Pancreas (tissue), 10 donors: ENCODE measurements at regions not wholly inside any gene's neighbourhood (a gene's known extent, or its start where the extent isn't known, plus 50 kb on each side); places are given as distances from the start of the nearest gene placed in this dataset.

Experiments
- ATAC-seq, 4 donors: fragments of 200-7000 bp; cut with Tn5 transposase; one replicate each; pipeline versions ENCODE4 v1.8.0 to v1.9.1; 2020; ENCODE audit warnings: mild to moderate bottlenecking in 4 of 4, moderate library complexity in 4 of 4
- DNase-seq, 6 donors: peaks; one replicate each; pipeline ENCODE4 v3.0.0-alpha.2; 2020
- FAIRE-seq: peaks from 2 replicates; lab custom pipeline; 2012; peaks lifted over from hg19 to GRCh38; lab: Jason Lieb, UNC
- H3K27ac ChIP-seq, 4 donors: fragments of 200-600 bp; sonication (generic); 1 replicate in 3 of 4; 2 replicates in 1 of 4; pipeline versions ENCODE4 v1.5.0 to v1.8.0; 2020
- H3K27me3 ChIP-seq, 4 donors: fragments of 200-600 bp; one replicate each; pipeline ENCODE4 v1.8.0; 2021
- H3K36me3 ChIP-seq, 3 donors: fragments of 200-600 bp; sonication (generic) in 1 of 3; one replicate each; pipeline versions ENCODE4 v1.5.0 to v1.8.0; 2020 to 2021
- H3K4me1 ChIP-seq, 3 donors: fragments of 200-600 bp; one replicate each; pipeline ENCODE4 v1.8.0; 2021
- H3K4me3 ChIP-seq, 4 donors: fragments of 200-600 bp; sonication (generic) in 2 of 4; one replicate each; pipeline versions ENCODE4 v1.5.0 to v1.8.0; 2020 to 2021
- H3K9me3 ChIP-seq, 4 donors: fragments of 200-600 bp; one replicate each; pipeline ENCODE4 v1.8.0; 2021
- WGBS, 2 donors: extraction: QIAGEN DNeasy Blood & Tissue Kit; methylation state at CpG; one replicate each; pipeline ENCODE4 v1.1.7; 2013; 5-methylcytosine and 5-hydroxymethylcytosine counted together
- intact Hi-C, 3 donors: fragments of 100-400 bp; cut with DNase I; formaldehyde crosslinking; loops; one replicate each; pipeline versions ENCODE4 v1.11.1 to v1.14.2; 2022
- TF ChIP-seq, protein P1 (sequence below), 4 donors: fragments of 200-600 bp; sonication (generic) in 3 of 4; IDR thresholded peaks; one replicate each; pipeline versions ENCODE4 v1.5.0 to v1.8.0; 2021; ENCODE audit warnings: antibody characterized with exemption in 4 of 4
- donor health status: healthy with polysubstance abuse.
- donor health status: DM: no; HTN: no; CAD: no; lungs with moderate emphysema.
- donor health status: DM: no; HTN: no; CAD: no.
- donor health status: control.
- donor health status: control.
- donor health status: Bipolar disorder and iron deficiency.
- donor health status: DM: yes; HTN: yes; CAD: no.
- donor health status: DM: no; HTN: no; CAD: no.
- donor health status: DM: no; HTN: no; CAD: no.
- donor health status: DM: yes; HTN: yes; CAD: no.

- DNase-seq (no peak), FAIRE-seq (no peak), ATAC-seq (no peak)
- no peaks in the 10 kb centered on the region for H3K9me3 ChIP-seq
- no peaks in the 10 kb centered on the region for H3K27me3 ChIP-seq
- intact Hi-C loops, result no loop called here
- 35 to 43% methylated on average over 5 of the region's 5 CpGs for WGBS, 2 donors
- H3K27ac ChIP-seq, result no peak overlapping the region
- H3K36me3 ChIP-seq, result no peaks in the 10 kb centered on the region
- no peaks in the 10 kb centered on the region for H3K4me1 ChIP-seq
- no peak overlapping the region for H3K4me3 ChIP-seq
- TF ChIP-seq, protein P1, sequence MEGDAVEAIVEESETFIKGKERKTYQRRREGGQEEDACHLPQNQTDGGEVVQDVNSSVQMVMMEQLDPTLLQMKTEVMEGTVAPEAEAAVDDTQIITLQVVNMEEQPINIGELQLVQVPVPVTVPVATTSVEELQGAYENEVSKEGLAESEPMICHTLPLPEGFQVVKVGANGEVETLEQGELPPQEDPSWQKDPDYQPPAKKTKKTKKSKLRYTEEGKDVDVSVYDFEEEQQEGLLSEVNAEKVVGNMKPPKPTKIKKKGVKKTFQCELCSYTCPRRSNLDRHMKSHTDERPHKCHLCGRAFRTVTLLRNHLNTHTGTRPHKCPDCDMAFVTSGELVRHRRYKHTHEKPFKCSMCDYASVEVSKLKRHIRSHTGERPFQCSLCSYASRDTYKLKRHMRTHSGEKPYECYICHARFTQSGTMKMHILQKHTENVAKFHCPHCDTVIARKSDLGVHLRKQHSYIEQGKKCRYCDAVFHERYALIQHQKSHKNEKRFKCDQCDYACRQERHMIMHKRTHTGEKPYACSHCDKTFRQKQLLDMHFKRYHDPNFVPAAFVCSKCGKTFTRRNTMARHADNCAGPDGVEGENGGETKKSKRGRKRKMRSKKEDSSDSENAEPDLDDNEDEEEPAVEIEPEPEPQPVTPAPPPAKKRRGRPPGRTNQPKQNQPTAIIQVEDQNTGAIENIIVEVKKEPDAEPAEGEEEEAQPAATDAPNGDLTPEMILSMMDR (IDR thresholded peaks at IDR 0.05), result no peak
Observed at GRCh38 chr15:99911816-99912215, 178.6 kb upstream of the LYSMD4 start.

DNA sequence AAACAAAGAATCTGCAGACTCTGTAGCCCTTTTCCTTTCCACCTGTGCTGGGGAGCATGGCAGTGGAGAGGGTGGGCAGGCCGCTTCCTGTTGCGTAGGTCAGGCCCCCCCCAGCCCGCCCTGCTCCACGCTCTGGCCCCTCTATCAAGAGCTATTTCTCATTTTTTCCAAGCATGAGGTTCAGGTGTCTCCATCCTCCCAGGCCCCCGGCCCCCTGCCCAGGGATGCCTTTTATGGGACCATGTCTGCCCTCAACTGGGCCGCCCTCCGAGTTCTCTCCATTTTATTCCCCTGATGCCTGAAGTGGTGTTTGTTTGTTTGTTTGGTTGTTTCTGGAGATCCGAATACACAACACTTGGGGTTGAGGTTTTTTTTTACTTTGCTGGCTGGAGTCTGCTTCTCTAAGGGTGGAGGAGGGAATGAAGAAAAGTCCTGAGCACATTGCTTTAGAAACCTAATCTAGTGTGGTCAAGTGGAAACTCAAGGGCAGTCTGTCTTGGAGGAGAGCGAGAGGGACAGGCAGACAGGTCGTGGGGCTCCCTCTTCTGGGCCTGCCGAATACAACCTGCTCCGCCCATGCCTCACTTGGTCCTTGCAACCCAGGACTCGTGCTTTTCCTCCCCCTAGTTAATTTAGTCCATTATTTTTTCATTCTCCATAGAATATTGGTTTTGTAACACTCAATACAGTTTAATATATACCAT lies 176.5 kb upstream of the LYSMD4 start:
- DNase-seq, result no peak
- WGBS, 2 donors, result 73 to 76% methylated on average over 13 of the region's 13 CpGs
- no peak for ATAC-seq
- no peaks in the 10 kb centered on the region for H3K27me3 ChIP-seq
- H3K36me3 ChIP-seq, result no peaks in the 10 kb centered on the region
- no peaks in the 10 kb centered on the region for H3K4me1 ChIP-seq
- H3K9me3 ChIP-seq, result no peaks in the 10 kb centered on the region
- no peak for FAIRE-seq
- intact Hi-C loops, result no loop called here
- no peak overlapping the region for H3K27ac ChIP-seq
- H3K4me3 ChIP-seq, result no peak overlapping the region
- TF ChIP-seq, protein P1 (IDR thresholded peaks at IDR 0.05), result no peak

GRCh38 chr15:99907698-99908097 lies 174.5 kb upstream of the LYSMD4 start:
- ATAC-seq, result no peak
- WGBS, 2 donors, result 85 to 93% methylated on average over 3 of the region's 3 CpGs
- H3K27ac ChIP-seq, result no peak overlapping the region
- no peak for FAIRE-seq
- intact Hi-C loops, result no loop called here
- H3K4me3 ChIP-seq, result no peak overlapping the region
- no peaks in the 10 kb centered on the region for H3K27me3 ChIP-seq
- H3K36me3 ChIP-seq, result no peaks in the 10 kb centered on the region
- H3K9me3 ChIP-seq, result no peaks in the 10 kb centered on the region
- no peak for DNase-seq
- TF ChIP-seq, protein P1 (IDR thresholded peaks at IDR 0.05), result no peak
- no peaks in the 10 kb centered on the region for H3K4me1 ChIP-seq

- WGBS, 2 donors, result 80 to 84% methylated on average over 4 of the region's 4 CpGs
Observed at GRCh38 chr15:99906793-99907192, 173.6 kb upstream of the LYSMD4 start.

GRCh38 chr15:99906311-99906710 lies 173.1 kb upstream of the LYSMD4 start:
- H3K9me3 ChIP-seq, result no peaks in the 10 kb centered on the region
- intact Hi-C loops, result no loop called here
- 81 to 84% methylated on average over 5 of the region's 5 CpGs for WGBS, 2 donors
- TF ChIP-seq, protein P1 (IDR thresholded peaks at IDR 0.05), result no peak
- H3K27me3 ChIP-seq, result no peaks in the 10 kb centered on the region
- H3K4me1 ChIP-seq, result no peaks in the 10 kb centered on the region
- no peak overlapping the region for H3K4me3 ChIP-seq
- H3K27ac ChIP-seq, result no peak overlapping the region
- no peaks in the 10 kb centered on the region for H3K36me3 ChIP-seq
- ATAC-seq, result no peak
- DNase-seq, result no peak
- FAIRE-seq, result no peak

More at GRCh38 chr15:99906793-99907192, 173.6 kb upstream of the LYSMD4 start:
- intact Hi-C loops, result no loop called here
- FAIRE-seq (no peak), DNase-seq (no peak), ATAC-seq (no peak)
- Histone ChIP-seq H3K9me3 (no peaks in the 10 kb centered on the region), H3K36me3 (no peaks in the 10 kb centered on the region), H3K27ac (no peak overlapping the region), H3K4me1 (no peaks in the 10 kb centered on the region), H3K4me3 (no peak overlapping the region), H3K27me3 (no peaks in the 10 kb centered on the region)
- TF ChIP-seq, protein P1 (IDR thresholded peaks at IDR 0.05), result no peak
